IMR-90 (cell line): ENCODE measurements at regions not wholly inside any gene's neighbourhood (a gene's known extent, or its start where the extent isn't known, plus 50 kb on each side); places are given as distances from the start of the nearest gene placed in this dataset.

ENCODE experiments used
- ATAC-seq: fragments of 200-7000 bp; cut with Tn5 transposase; 2 replicates; pipeline ENCODE4 v1.9.1; 2020; ENCODE audit warnings: low read depth, mild to moderate bottlenecking, moderate library complexity
- BruUV-seq: library from RNA; stranded (reverse); fragments of 400-500 nt; replicated peaks from 2 replicates; lab custom pipeline; 2021; lab: Mats Ljungman, UMichigan
- CTCF ChIA-PET: fragments of 300-600 bp; formaldehyde crosslinking; extraction: SDS; loops from one replicate; lab custom pipeline; 2021; ENCODE audit warnings: antibody characterized with exemption; lab: Yijun Ruan, JAX
- POLR2A ChIA-PET: fragments of 300-600 bp; sonication (Branson Sonifier 250); formaldehyde crosslinking; loops from one replicate; lab custom pipeline; 2022; ENCODE audit warnings: antibody characterized with exemption; ENCODE audit not compliant: unreplicated experiment; lab: Charles Lee
- DNase-seq: peaks from one replicate; pipeline ENCODE4 v3.0.0; 2013
- H2AFZ ChIP-seq: replicated peaks from 2 replicates; pipeline ENCODE3; 2013; ENCODE audit warnings: low read length, mild to moderate bottlenecking; ENCODE audit not compliant: poor library complexity
- H2AK5ac ChIP-seq: 2 replicates; pipeline ENCODE4 v1.6.1; 2013; ENCODE audit warnings: low read depth, low read length, inconsistent platforms
- H2AK9ac ChIP-seq: replicated peaks from 2 replicates; pipeline ENCODE3; 2013; ENCODE audit warnings: mild to moderate bottlenecking, low read depth, low read length, moderate library complexity; ENCODE audit not compliant: poor library complexity
- H2BK120ac ChIP-seq: 2 replicates; pipeline ENCODE4 v1.6.1; 2013; ENCODE audit warnings: low read depth, low read length, inconsistent platforms
- H2BK15ac ChIP-seq: 3 replicates; pipeline ENCODE4 v1.6.1; 2013; ENCODE audit warnings: low read depth, low read length, inconsistent platforms
- H2BK20ac ChIP-seq: 2 replicates; pipeline ENCODE4 v1.6.1; 2013; ENCODE audit warnings: low read depth, mild to moderate bottlenecking, inconsistent platforms, low read length, moderate library complexity
- H2BK5ac ChIP-seq: 2 replicates; pipeline ENCODE4 v1.6.1; 2013; ENCODE audit warnings: mild to moderate bottlenecking, low read depth, low read length, inconsistent platforms; ENCODE audit not compliant: poor library complexity, severe bottlenecking
- H3K14ac ChIP-seq: replicated peaks from 2 replicates; pipeline ENCODE4 v1.6.1; 2013; ENCODE audit warnings: low read depth, low read length, inconsistent platforms
- H3K18ac ChIP-seq: 2 replicates; pipeline ENCODE4 v1.6.1; 2013; ENCODE audit warnings: low read depth, low read length, control low read depth
- H3K23ac ChIP-seq: 2 replicates; pipeline ENCODE4 v1.6.1; 2013; ENCODE audit warnings: low read depth, low read length, inconsistent platforms
- H3K27ac ChIP-seq: 2 replicates; pipeline ENCODE4 v1.5.1; 2013; ENCODE audit warnings: mild to moderate bottlenecking, control low read depth, low read length; ENCODE audit not compliant: insufficient read depth
- H3K27me3 ChIP-seq: 2 replicates; pipeline ENCODE4 v1.6.1; 2013; ENCODE audit warnings: low read length; ENCODE audit not compliant: control insufficient read depth, insufficient read depth
- H3K36me3 ChIP-seq: 2 replicates; pipeline ENCODE4 v1.6.1; 2013; ENCODE audit warnings: low read length, mixed read lengths; ENCODE audit not compliant: control insufficient read depth, insufficient read depth
- H3K4ac ChIP-seq: 2 replicates; pipeline ENCODE4 v1.6.1; 2013; ENCODE audit warnings: low read depth, low read length, inconsistent platforms
- H3K4me1 ChIP-seq: 2 replicates; pipeline ENCODE4 v1.6.1; 2013; ENCODE audit warnings: low read length, mixed read lengths; ENCODE audit not compliant: control insufficient read depth, insufficient read depth
- H3K4me2 ChIP-seq: 2 replicates; pipeline ENCODE4 v1.6.1; 2013; ENCODE audit warnings: low read depth, mild to moderate bottlenecking, control low read depth, low read length, moderate library complexity
- H3K4me3 ChIP-seq: 2 replicates; pipeline ENCODE4 v1.5.1; 2013; ENCODE audit warnings: low read depth, mild to moderate bottlenecking, control low read depth, low read length, moderate library complexity; ENCODE audit not compliant: insufficient read depth
- H3K56ac ChIP-seq: 2 replicates; pipeline ENCODE4 v1.6.1; 2013; ENCODE audit warnings: low read length, inconsistent platforms; ENCODE audit not compliant: insufficient read depth; ENCODE audit errors: extremely low read depth
- H3K79me1 ChIP-seq, 2 experiments: 2 replicates each; pipeline ENCODE4 v1.6.1; 2013; ENCODE audit warnings: low read length in 2 of 2, inconsistent platforms in 1 of 2, low read depth in 1 of 2
- H3K9ac ChIP-seq: 2 replicates; pipeline ENCODE4 v1.6.1; 2013; ENCODE audit warnings: low read depth, low read length, control low read depth
- H3K9me1 ChIP-seq: 2 replicates; pipeline ENCODE4 v1.6.1; 2013; ENCODE audit warnings: low read length, inconsistent platforms; ENCODE audit not compliant: insufficient read depth
- H3K9me3 ChIP-seq: 2 replicates; pipeline ENCODE4 v1.6.1; 2013; ENCODE audit warnings: low read length; ENCODE audit not compliant: control insufficient read depth, insufficient read depth
- H4K20me1 ChIP-seq: 2 replicates; pipeline ENCODE4 v1.6.1; 2013; ENCODE audit warnings: low read length, inconsistent platforms; ENCODE audit not compliant: insufficient read depth
- H4K5ac ChIP-seq: 2 replicates; pipeline ENCODE4 v1.6.1; 2013; ENCODE audit warnings: mild to moderate bottlenecking, low read depth, low read length, control low read depth
- H4K8ac ChIP-seq, 2 experiments: 2 replicates each; pipeline ENCODE4 v1.6.1; 2013; ENCODE audit warnings: low read depth in 2 of 2, low read length in 2 of 2, control low read depth in 1 of 2, inconsistent platforms in 1 of 2
- H4K91ac ChIP-seq: 2 replicates; pipeline ENCODE4 v1.6.1; 2013; ENCODE audit warnings: low read depth, low read length, inconsistent platforms; ENCODE audit not compliant: insufficient read depth
- BHLHE40 ChIP-seq: fragments of 150-350 bp; IDR thresholded peaks from 2 replicates; pipeline ENCODE4 v1.6.1; 2016; ENCODE audit warnings: mild to moderate bottlenecking, low read depth, low read length
- CEBPB ChIP-seq: IDR thresholded peaks from 2 replicates; pipeline ENCODE4 v1.6.1; 2012; ENCODE audit warnings: low read depth, low read length, improper control_type of control experiment
- CHD1 ChIP-seq: IDR thresholded peaks from 2 replicates; pipeline ENCODE4 v1.6.1; 2012; ENCODE audit warnings: low read depth, low read length, improper control_type of control experiment
- CTCF ChIP-seq: conservative IDR thresholded peaks from 2 replicates; pipeline ENCODE4 v1.5.1; 2012; ENCODE audit warnings: mild to moderate bottlenecking, low read depth, low read length, improper control_type of control experiment
- ELK1 ChIP-seq: fragments of 150-350 bp; IDR thresholded peaks from 2 replicates; pipeline ENCODE4 v1.6.1; 2016; ENCODE audit warnings: low read depth, mild to moderate bottlenecking, low read length, moderate library complexity, borderline replicate concordance
- FOS ChIP-seq: fragments of 150-350 bp; IDR thresholded peaks from 2 replicates; pipeline ENCODE4 v1.6.1; 2016; ENCODE audit warnings: low read depth, low read length
- MAFK ChIP-seq: IDR thresholded peaks from 2 replicates; pipeline ENCODE4 v1.6.1; 2012; ENCODE audit warnings: low read depth, low read length, improper control_type of control experiment
- MAZ ChIP-seq: IDR thresholded peaks from 2 replicates; pipeline ENCODE4 v1.6.1; 2012; ENCODE audit warnings: low read depth, mild to moderate bottlenecking, low read length, improper control_type of control experiment, moderate library complexity, borderline replicate concordance
- MXI1 ChIP-seq: IDR thresholded peaks from 2 replicates; pipeline ENCODE4 v1.6.1; 2012; ENCODE audit warnings: low read depth, mild to moderate bottlenecking, low read length, moderate library complexity, borderline replicate concordance
- NFE2L2 ChIP-seq: fragments of 150-350 bp; IDR thresholded peaks from 2 replicates; pipeline ENCODE4 v1.6.1; 2016; ENCODE audit warnings: low read depth, mild to moderate bottlenecking, low read length
- POLR2A ChIP-seq: IDR thresholded peaks from 2 replicates; pipeline ENCODE4 v1.6.1; 2012; ENCODE audit warnings: mild to moderate bottlenecking, low read depth, low read length
- RAD21 ChIP-seq: IDR thresholded peaks from 2 replicates; pipeline ENCODE4 v1.6.1; 2012; ENCODE audit warnings: low read length, improper control_type of control experiment
- RCOR1 ChIP-seq: IDR thresholded peaks from 2 replicates; pipeline ENCODE4 v1.6.1; 2012; ENCODE audit warnings: mild to moderate bottlenecking, low read length, improper control_type of control experiment; ENCODE audit not compliant: insufficient replicate concordance
- RFX5 ChIP-seq: IDR thresholded peaks from 2 replicates; pipeline ENCODE4 v1.8.0; 2012; ENCODE audit warnings: low read depth, mild to moderate bottlenecking, low read length, moderate library complexity
- SMC3 ChIP-seq: fragments of 150-350 bp; IDR thresholded peaks from 2 replicates; pipeline ENCODE4 v1.6.1; 2016; ENCODE audit warnings: low read depth, mild to moderate bottlenecking, antibody characterized with exemption, low read length, moderate library complexity
- USF2 ChIP-seq: fragments of 150-350 bp; IDR thresholded peaks from 2 replicates; pipeline ENCODE4 v1.6.1; 2017; ENCODE audit warnings: mild to moderate bottlenecking, antibody characterized with exemption, low read length, low read depth
- WGBS, 2 experiments: methylation state at CpG; one replicate each; pipeline versions ENCODE4 v1.1.5 to v1.1.7; 2013; ENCODE audit warnings: missing lambda C conversion rate in 2 of 2; ENCODE audit not compliant: insufficient read length in 1 of 2; ENCODE audit errors: extremely low coverage in 2 of 2; 5-methylcytosine and 5-hydroxymethylcytosine counted together
- dilution Hi-C: fragments of 300-500 bp; cut with HindIII; formaldehyde crosslinking; loops from one replicate; pipeline ENCODE4 v1.14.3; 2018; ENCODE audit warnings: low sequenced_read_pairs; ENCODE audit not compliant: unreplicated experiment
- in situ Hi-C: fragments of 300-500 bp; cut with MboI; formaldehyde crosslinking; loops from 3 replicates; pipeline ENCODE4 v1.14.3; 2019; ENCODE audit warnings: low sequenced_read_pairs, inconsistent platforms, mixed read lengths
- intact Hi-C: fragments of 100-400 bp; cut with micrococcal nuclease; formaldehyde crosslinking; loops from 2 replicates; pipeline ENCODE4 v1.10.0; 2022

GRCh38 chrX:40971736-40972135 lies 113.5 kb upstream of the USP9X start:
- no peaks in the 10 kb centered on the region for H3K79me1 ChIP-seq
- H4K8ac ChIP-seq, result no peak overlapping the region
- H3K4me3 ChIP-seq, result no peak overlapping the region
- H4K91ac ChIP-seq, result no peak overlapping the region
- H2BK120ac ChIP-seq, result no peak overlapping the region
- H3K23ac ChIP-seq, result no peak overlapping the region
- no peak overlapping the region for H4K5ac ChIP-seq
- H2BK20ac ChIP-seq, result no peak overlapping the region
- H3K18ac ChIP-seq, result no peak overlapping the region; the same call in 1 of the 2 replicates
- H3K4me2 ChIP-seq, result no peak overlapping the region
- H3K4me1 ChIP-seq, result no peaks in the 10 kb centered on the region; the same call in 1 of the 2 replicates
- TF ChIP-seq NFE2L2 (no peak), ELK1 (no peak), RFX5 (no peak), FOS (no peak), RAD21 (no peak), POLR2A (no peak), RCOR1 (no peak), MAZ (no peak), USF2 (no peak), CEBPB (no peak), MAFK (no peak), CTCF (no peak), MXI1 (no peak), SMC3 (no peak), CHD1 (no peak), BHLHE40 (no peak)
- peak; percentile 16 for DNase-seq
- no peak overlapping the region for H3K27ac ChIP-seq
- no peak overlapping the region for H2AFZ ChIP-seq
- POLR2A ChIA-PET, result no interaction called here
- no peak overlapping the region for H2BK5ac ChIP-seq
- no peaks in the 10 kb centered on the region for H3K27me3 ChIP-seq
- ATAC-seq, result 0 out of 2 replicates have a peak, but pooled peaks have one; percentile 17
- H3K4ac ChIP-seq, result no peak overlapping the region
- H4K20me1 ChIP-seq, result no peaks in the 10 kb centered on the region
- no peaks in the 10 kb centered on the region for H3K9me1 ChIP-seq
- H3K9me3 ChIP-seq, result 0 out of 2 replicates have a peak, but pooled peaks cover 2% of the 10 kb centered on the region
- BruUV-seq, result no TSS peak
- dilution Hi-C loops, result no loop called here
- H2BK15ac ChIP-seq, result no peak overlapping the region
- intact Hi-C loops, result no loop called here
- no peak overlapping the region for H2AK9ac ChIP-seq
- in situ Hi-C loops, result no loop called here
- no peak overlapping the region for H2AK5ac ChIP-seq
- CTCF ChIA-PET, result no interaction called here
- no peak overlapping the region for H3K14ac ChIP-seq
- no peaks in the 10 kb centered on the region for H3K36me3 ChIP-seq
- WGBS, 2 experiments, result no CpG with 5 or more reads among the region's 1 CpG
- H3K9ac ChIP-seq, result no peak overlapping the region
- no peak overlapping the region for H3K56ac ChIP-seq
